Mesenchymal stem cell (in vitro differentiated cells and primary cell): ENCODE measurements at regions not wholly inside any gene's neighbourhood (a gene's known extent, or its start where the extent isn't known, plus 50 kb on each side); places are given as distances from the start of the nearest gene placed in this dataset.

Source experiments
- DNase-seq: peaks from one replicate; pipeline ENCODE4 v3.0.0-alpha.2; 2013
- H2AFZ ChIP-seq: one replicate; pipeline ENCODE4 v1.6.1; 2013; ENCODE audit warnings: low read depth, mild to moderate bottlenecking, control low read depth, inconsistent platforms, low read length, moderate library complexity
- H2AK5ac ChIP-seq: 2 replicates; pipeline ENCODE4 v1.6.1; 2013; ENCODE audit warnings: low read length, moderate library complexity, mild to moderate bottlenecking, inconsistent platforms; ENCODE audit not compliant: severe bottlenecking
- H2BK120ac ChIP-seq: one replicate; pipeline ENCODE4 v1.6.1; 2013; ENCODE audit warnings: low read depth, mild to moderate bottlenecking, inconsistent platforms, low read length, moderate library complexity
- H2BK12ac ChIP-seq, 2 experiments: one replicate each; pipeline ENCODE4 v1.6.1; 2013; ENCODE audit warnings: inconsistent platforms in 2 of 2, low read length in 2 of 2, mild to moderate bottlenecking in 2 of 2, moderate library complexity in 2 of 2, control low read depth in 1 of 2
- H2BK15ac ChIP-seq: one replicate; pipeline ENCODE4 v1.6.1; 2013; ENCODE audit warnings: mild to moderate bottlenecking, low read depth, inconsistent platforms; ENCODE audit not compliant: poor library complexity, severe bottlenecking
- H2BK5ac ChIP-seq: 2 replicates; pipeline ENCODE4 v1.6.1; 2013; ENCODE audit warnings: low read depth, mild to moderate bottlenecking, low read length, control low read depth, inconsistent platforms; ENCODE audit not compliant: poor library complexity, severe bottlenecking
- H3K14ac ChIP-seq, 2 experiments: one replicate each; pipeline ENCODE4 v1.6.1; 2013; ENCODE audit warnings: inconsistent platforms in 2 of 2, low read length in 2 of 2, control low read depth in 1 of 2, mild to moderate bottlenecking in 1 of 2, moderate library complexity in 1 of 2
- H3K18ac ChIP-seq, 2 experiments: one replicate each; pipeline ENCODE4 v1.6.1; 2013; ENCODE audit warnings: inconsistent platforms in 2 of 2, low read length in 2 of 2, control low read depth in 1 of 2, low read depth in 1 of 2, mild to moderate bottlenecking in 1 of 2
- H3K23ac ChIP-seq, 2 experiments: one replicate each; pipeline ENCODE4 v1.6.1; 2013; ENCODE audit warnings: inconsistent platforms in 2 of 2, low read length in 2 of 2, mild to moderate bottlenecking in 2 of 2, moderate library complexity in 2 of 2, control low read depth in 1 of 2
- H3K27ac ChIP-seq: 2 replicates; pipeline ENCODE4 v1.5.1; 2013; ENCODE audit warnings: mild to moderate bottlenecking, moderate library complexity, low read length, control low read depth, inconsistent platforms; ENCODE audit not compliant: poor library complexity, severe bottlenecking
- H3K27me3 ChIP-seq, 2 experiments: 2 replicates each; pipeline versions ENCODE4 v1.6.1 to v1.7.0; 2013; ENCODE audit warnings: low read length in 2 of 2, mild to moderate bottlenecking in 2 of 2, moderate library complexity in 2 of 2, control low read depth in 1 of 2, inconsistent platforms in 1 of 2; ENCODE audit not compliant: control insufficient read depth in 1 of 2, insufficient read depth in 1 of 2
- H3K36me3 ChIP-seq, 2 experiments: 2 replicates each; pipeline versions ENCODE4 v1.6.1 to v1.7.0; 2013; ENCODE audit warnings: low read length in 2 of 2, control low read depth in 1 of 2, inconsistent platforms in 1 of 2, low read depth in 1 of 2, mild to moderate bottlenecking in 1 of 2; ENCODE audit not compliant: insufficient read depth in 2 of 2, control insufficient read depth in 1 of 2
- H3K4ac ChIP-seq, 2 experiments: one replicate each; pipeline ENCODE4 v1.6.1; 2013; ENCODE audit warnings: inconsistent platforms in 2 of 2, low read length in 2 of 2, mild to moderate bottlenecking in 2 of 2, moderate library complexity in 2 of 2, control low read depth in 1 of 2, low read depth in 1 of 2
- H3K4me1 ChIP-seq: 2 replicates; pipeline ENCODE4 v1.6.1; 2013; ENCODE audit warnings: low read depth, low read length, control low read depth; ENCODE audit not compliant: control insufficient read depth, insufficient read depth
- H3K4me2 ChIP-seq: 2 replicates; pipeline ENCODE4 v1.6.1; 2013; ENCODE audit warnings: low read length, mild to moderate bottlenecking, inconsistent platforms; ENCODE audit not compliant: poor library complexity, severe bottlenecking
- H3K4me3 ChIP-seq, 2 experiments: 2 replicates each; pipeline versions ENCODE4 v1.5.1 to v1.7.0; 2013; ENCODE audit warnings: low read length in 2 of 2, mild to moderate bottlenecking in 2 of 2, control low read depth in 1 of 2, low read depth in 1 of 2; ENCODE audit not compliant: insufficient read depth in 1 of 2
- H3K79me1 ChIP-seq: replicated peaks from 2 replicates; pipeline ENCODE4 v1.6.1; 2013; ENCODE audit warnings: mild to moderate bottlenecking, control low read depth, low read length, inconsistent platforms; ENCODE audit not compliant: poor library complexity, severe bottlenecking
- H3K9ac ChIP-seq: 2 replicates; pipeline ENCODE4 v1.7.0; 2013; ENCODE audit warnings: mild to moderate bottlenecking, low read length, moderate library complexity
- H3K9me3 ChIP-seq: 2 replicates; pipeline ENCODE4 v1.7.0; 2013; ENCODE audit warnings: mild to moderate bottlenecking, low read length; ENCODE audit not compliant: control insufficient read depth
- H4K8ac ChIP-seq: one replicate; pipeline ENCODE4 v1.6.1; 2013; ENCODE audit warnings: inconsistent platforms, mild to moderate bottlenecking, low read length, moderate library complexity
- H4K91ac ChIP-seq: one replicate; pipeline ENCODE4 v1.6.1; 2013; ENCODE audit warnings: mild to moderate bottlenecking, low read length, inconsistent platforms
- WGBS: methylation state at CpG from one replicate; pipeline ENCODE4 v1.1.7; 2013; ENCODE audit warnings: mixed read lengths; 5-methylcytosine and 5-hydroxymethylcytosine counted together

GRCh38 chr9:119071636-119072035 is 297.6 kb downstream of the BRINP1 start:
- no peak overlapping the region for H3K4me2 ChIP-seq
- H2BK5ac ChIP-seq = no peak overlapping the region
- H3K27ac ChIP-seq = no peak overlapping the region
- H2BK15ac ChIP-seq = no peak overlapping the region
- no peak overlapping the region for H3K4ac ChIP-seq
- H3K4me1 ChIP-seq = no peaks in the 10 kb centered on the region
- no peak overlapping the region for H3K18ac ChIP-seq
- H3K14ac ChIP-seq = no peak overlapping the region
- H3K4me3 ChIP-seq = no peak overlapping the region
- H3K9ac ChIP-seq = no peak overlapping the region
- no peak overlapping the region for H4K8ac ChIP-seq
- H2AFZ ChIP-seq = no peak overlapping the region
- no peak overlapping the region for H3K23ac ChIP-seq
- DNase-seq = no peak
- H2BK12ac ChIP-seq = no peak overlapping the region
- no peaks in the 10 kb centered on the region for H3K79me1 ChIP-seq
- H3K27me3 ChIP-seq = no peaks in the 10 kb centered on the region
- no peak overlapping the region for H2BK120ac ChIP-seq
- H4K91ac ChIP-seq = no peak overlapping the region
- H2AK5ac ChIP-seq = no peak overlapping the region
- peaks cover 6% of the 10 kb centered on the region for H3K9me3 ChIP-seq
- no peaks in the 10 kb centered on the region for H3K36me3 ChIP-seq

GRCh38 chr9:119074017-119074416 is 295.2 kb downstream of the BRINP1 start:
- H4K91ac ChIP-seq = no peak overlapping the region
- H3K4ac ChIP-seq = no peak overlapping the region
- no peak overlapping the region for H3K18ac ChIP-seq

GRCh38 chr9:119078015-119078414 is 291.2 kb downstream of the BRINP1 start:
- Histone ChIP-seq H3K9me3 (peaks cover under 1% of the 10 kb centered on the region), H3K14ac (no peak overlapping the region), H4K91ac (no peak overlapping the region), H3K18ac (no peak overlapping the region), H2BK15ac (no peak overlapping the region), H3K79me1 (no peaks in the 10 kb centered on the region), H3K4me2 (no peak overlapping the region), H3K4me1 (no peaks in the 10 kb centered on the region), H3K4me3 (no peak overlapping the region), H2BK120ac (no peak overlapping the region), H3K27ac (no peak overlapping the region), H3K4ac (no peak overlapping the region), H3K9ac (no peak overlapping the region), H3K27me3 (no peaks in the 10 kb centered on the region), H3K36me3 (no peaks in the 10 kb centered on the region), H2BK12ac (no peak overlapping the region), H3K23ac (no peak overlapping the region), H2AFZ (no peak overlapping the region), H2AK5ac (no peak overlapping the region), H4K8ac (no peak overlapping the region), H2BK5ac (no peak overlapping the region)
- DNase-seq = no peak
- WGBS = 83% methylated on average over 1 of the region's 1 CpG

More at GRCh38 chr9:119074017-119074416, 295.2 kb downstream of the BRINP1 start:
- DNase-seq = no peak
- no peak overlapping the region for H2BK5ac ChIP-seq
- H2BK120ac ChIP-seq = no peak overlapping the region
- no peaks in the 10 kb centered on the region for H3K27me3 ChIP-seq
- no peak overlapping the region for H3K9ac ChIP-seq
- H4K8ac ChIP-seq = no peak overlapping the region
- H3K14ac ChIP-seq = no peak overlapping the region
- H3K23ac ChIP-seq = no peak overlapping the region
- no peak overlapping the region for H2BK15ac ChIP-seq
- no peak overlapping the region for H3K4me2 ChIP-seq
- no peak overlapping the region for H3K27ac ChIP-seq
- no peak overlapping the region for H2AK5ac ChIP-seq
- H3K4me3 ChIP-seq = no peak overlapping the region
- no peak overlapping the region for H2BK12ac ChIP-seq
- H3K9me3 ChIP-seq = peaks cover 6% of the 10 kb centered on the region
- no peak overlapping the region for H2AFZ ChIP-seq
- WGBS = 33% methylated on average over 4 of the region's 4 CpGs
- H3K36me3 ChIP-seq = no peaks in the 10 kb centered on the region
- H3K79me1 ChIP-seq = no peaks in the 10 kb centered on the region
- no peaks in the 10 kb centered on the region for H3K4me1 ChIP-seq

GRCh38 chr9:119083673-119084072 is 285.6 kb downstream of the BRINP1 start:
- H4K91ac ChIP-seq = no peak overlapping the region
- no peak overlapping the region for H2BK12ac ChIP-seq
- H3K36me3 ChIP-seq = no peaks in the 10 kb centered on the region
- no peak for DNase-seq
- no peak overlapping the region for H2AFZ ChIP-seq
- no peaks in the 10 kb centered on the region for H3K27me3 ChIP-seq
- H3K27ac ChIP-seq = no peak overlapping the region
- no peak overlapping the region for H3K18ac ChIP-seq
- H2AK5ac ChIP-seq = no peak overlapping the region
- no peak overlapping the region for H3K9ac ChIP-seq
- H2BK120ac ChIP-seq = no peak overlapping the region
- H3K4me1 ChIP-seq = no peaks in the 10 kb centered on the region
- H4K8ac ChIP-seq = no peak overlapping the region
- H3K14ac ChIP-seq = no peak overlapping the region
- H2BK15ac ChIP-seq = no peak overlapping the region
- H3K4me2 ChIP-seq = no peak overlapping the region
- no peak overlapping the region for H2BK5ac ChIP-seq
- no peak overlapping the region for H3K23ac ChIP-seq
- H3K79me1 ChIP-seq = no peaks in the 10 kb centered on the region
- H3K9me3 ChIP-seq = no peaks in the 10 kb centered on the region
- WGBS = 81% methylated on average over 3 of the region's 3 CpGs
- H3K4ac ChIP-seq = no peak overlapping the region
- no peak overlapping the region for H3K4me3 ChIP-seq
